ENCODE measurements at regions not wholly inside any gene's neighbourhood (a gene's known extent, or its start where the extent isn't known, plus 50 kb on each side); places are given as distances from the start of the nearest gene placed in this dataset.
"Not testable (repeated sequence)": the region's sequence is repeated elsewhere in the genome, so short reads cannot be mapped to it uniquely, and the experiment has no call there.

GRCh38 chrX:73962948-73963347 lies 110.4 kb upstream of the XIST start:
- intact Hi-C loops (cut with DNase I; ENCODE audit: low total_unique reads), result no loop called here
- no peak overlapping the region for H3K27ac ChIP-seq
- no peak for DNase-seq
- H3K4me1 ChIP-seq, result peaks cover 0 to 25% (median 2%) of the 10 kb centered on the region in 4 donors
- no peak for TF ChIP-seq CTCF (IDR thresholded peaks at IDR 0.05)
- no peaks in the 10 kb centered on the region for H3K27me3 ChIP-seq
- H3K9me3 ChIP-seq, result no peaks in the 10 kb centered on the region
- H3K36me3 ChIP-seq, result peaks cover 0 to 7% (median 0%) of the 10 kb centered on the region in 3 donors
- H3K4me3 ChIP-seq, result no peak overlapping the region

DNA sequence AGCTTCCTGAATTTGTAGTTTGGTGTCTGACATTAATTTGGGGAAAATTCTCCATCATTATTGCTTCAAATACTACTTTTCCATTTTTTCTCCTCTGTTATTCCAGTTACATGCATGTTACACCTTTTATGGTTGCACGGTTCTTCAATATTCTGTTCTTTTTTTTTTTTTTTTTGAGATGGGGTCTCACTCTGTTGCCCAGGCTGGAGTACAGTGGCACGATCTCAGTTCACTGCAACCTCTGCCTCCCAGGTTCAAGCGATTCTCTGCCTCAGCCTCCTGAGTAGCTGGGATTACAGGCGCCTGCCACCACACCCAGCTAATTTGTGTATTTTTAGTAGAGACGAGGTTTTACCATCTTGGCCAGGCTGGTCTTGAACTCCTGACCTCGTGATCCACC lies 109.4 kb upstream of the XIST start:
- H3K36me3 ChIP-seq; H3K27ac ChIP-seq; DNase-seq; H3K27me3 ChIP-seq; H3K4me3 ChIP-seq; H3K9me3 ChIP-seq; intact Hi-C loops (cut with DNase I; ENCODE audit: low total_unique reads): not testable (repeated sequence)
- peaks cover 0 to 25% (median 2%) of the 10 kb centered on the region in 4 donors for H3K4me1 ChIP-seq

DNA sequence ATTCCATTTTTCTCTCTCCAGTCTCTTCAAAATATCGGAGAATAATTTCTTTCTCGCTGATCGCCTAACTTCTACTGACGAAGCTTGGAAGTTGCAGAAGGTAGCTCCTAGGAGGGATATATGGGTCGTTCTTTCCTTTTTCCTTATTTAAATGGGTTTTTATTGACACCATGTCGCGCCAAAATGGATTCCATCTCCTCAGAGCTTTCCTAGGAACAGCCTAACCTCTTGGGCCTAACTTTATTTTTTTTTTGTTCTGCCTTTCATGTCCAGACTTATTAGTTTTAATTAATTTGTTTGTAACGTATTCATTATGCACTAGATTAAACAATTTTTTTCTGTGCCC lies 92.0 kb upstream of the XIST start:
- H3K36me3 ChIP-seq, result peaks cover 0 to 11% (median 0%) of the 10 kb centered on the region in 3 donors
- H3K4me1 ChIP-seq, result peaks cover 0 to 22% (median 0%) of the 10 kb centered on the region in 4 donors
- H3K27me3 ChIP-seq, result no peaks in the 10 kb centered on the region
- no peak for DNase-seq
- H3K4me3 ChIP-seq, result peak overlapping the region; percentile 67 to 69
- peak overlapping the region; percentile 70 to 82 for H3K27ac ChIP-seq
- intact Hi-C loops (cut with DNase I; ENCODE audit: low total_unique reads), result no loop called here
- no peaks in the 10 kb centered on the region for H3K9me3 ChIP-seq
- TF ChIP-seq CTCF (IDR thresholded peaks at IDR 0.05), result no peak

GRCh38 chrX:73943693-73944562 lies 91.4 kb upstream of the XIST start:
- no peak for TF ChIP-seq CTCF (IDR thresholded peaks at IDR 0.05)
- Histone ChIP-seq H3K36me3 (peaks cover 0 to 7% (median 0%) of the 10 kb centered on the region in 3 donors), H3K4me3 (peak overlapping the region; percentile 67 to 69), H3K9me3 (no peaks in the 10 kb centered on the region), H3K27me3 (no peaks in the 10 kb centered on the region), H3K4me1 (peaks cover 0 to 22% (median 0%) of the 10 kb centered on the region in 4 donors), H3K27ac (peak overlapping the region; percentile 70 to 82)
- intact Hi-C loops (cut with DNase I; ENCODE audit: low total_unique reads), result no loop called here
- peak; percentile 79 to 85 for DNase-seq

GRCh38 chrX:73940893-73941470 lies 88.5 kb upstream of the XIST start:
- Histone ChIP-seq H3K4me1 (peaks cover 0 to 9% (median 0%) of the 10 kb centered on the region in 4 donors), H3K4me3 (no peak overlapping the region), H3K9me3 (no peaks in the 10 kb centered on the region), H3K27ac (no peak overlapping the region), H3K27me3 (no peaks in the 10 kb centered on the region), H3K36me3 (no peaks in the 10 kb centered on the region)
- no peak for DNase-seq
- TF ChIP-seq CTCF (IDR thresholded peaks at IDR 0.05), result no peak
- intact Hi-C loops (cut with DNase I; ENCODE audit: low total_unique reads), result no loop called here

DNA sequence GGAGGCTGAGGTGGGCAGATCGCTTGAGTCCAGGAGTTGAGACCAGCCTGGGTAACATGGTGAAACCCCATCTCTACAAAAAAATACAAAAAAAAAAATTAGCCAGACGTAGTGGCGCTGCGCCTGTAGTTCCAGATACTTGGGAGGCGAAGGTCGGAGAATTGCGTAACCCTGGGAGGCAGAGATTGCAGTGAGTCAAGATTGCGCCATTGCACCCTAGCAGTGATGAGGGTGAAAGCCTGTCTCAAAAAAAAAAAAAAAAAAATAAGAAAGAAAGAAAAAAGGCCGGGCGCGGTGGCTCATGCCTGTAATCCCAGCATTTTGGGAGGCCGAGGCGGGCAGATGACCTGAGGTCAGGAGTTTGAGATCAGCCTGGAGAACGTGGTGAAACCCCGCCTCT lies 85.3 kb upstream of the XIST start:
- H3K27ac ChIP-seq; H3K36me3 ChIP-seq; H3K4me1 ChIP-seq; H3K4me3 ChIP-seq; DNase-seq; H3K27me3 ChIP-seq; intact Hi-C loops (cut with DNase I; ENCODE audit: low total_unique reads); H3K9me3 ChIP-seq: not testable (repeated sequence)
